Mucosa of descending colon (tissue), 3 donors: ENCODE measurements at regions not wholly inside any gene's neighbourhood (a gene's known extent, or its start where the extent isn't known, plus 50 kb on each side); places are given as distances from the start of the nearest gene placed in this dataset.

Experiments
- ATAC-seq: fragments of 200-7000 bp; cut with Tn5 transposase; one replicate; pipeline ENCODE4 v1.9.1; 2020; ENCODE audit warnings: mild to moderate bottlenecking, moderate library complexity
- DNase-seq, 3 donors: peaks; one replicate each; pipeline ENCODE4 v3.0.0-alpha.2; 2020
- H3K36me3 ChIP-seq: fragments of 200-600 bp; one replicate; pipeline ENCODE4 v1.8.0; 2021; ENCODE audit warnings: low read depth, mild to moderate bottlenecking
- H3K4me1 ChIP-seq: fragments of 200-600 bp; one replicate; pipeline ENCODE4 v1.8.0; 2021; ENCODE audit warnings: low read depth, mild to moderate bottlenecking
- H3K4me3 ChIP-seq: fragments of 200-600 bp; one replicate; pipeline ENCODE4 v1.8.0; 2021; ENCODE audit warnings: mild to moderate bottlenecking
- H3K9me3 ChIP-seq: fragments of 200-600 bp; one replicate; pipeline ENCODE4 v1.8.0; 2021; ENCODE audit warnings: mild to moderate bottlenecking
- CTCF ChIP-seq: fragments of 200-600 bp; IDR thresholded peaks from one replicate; pipeline ENCODE4 v1.8.0; 2022; ENCODE audit warnings: antibody characterized with exemption, mild to moderate bottlenecking
- intact Hi-C, 2 donors: fragments of 100-400 bp; cut with DNase I in 1 of 2; cut with micrococcal nuclease in 1 of 2; formaldehyde crosslinking; loops; one replicate each; pipeline versions ENCODE4 v1.11.0 to v1.11.1; 2022; cut with DNase I, micrococcal nuclease
- donor health status: DM: no; HTN: no; CAD: no; lungs with moderate emphysema.
- donor health status: DM: no; HTN: no; CAD: no.
- donor health status: DM: no; HTN: yes; CAD: no.

DNA sequence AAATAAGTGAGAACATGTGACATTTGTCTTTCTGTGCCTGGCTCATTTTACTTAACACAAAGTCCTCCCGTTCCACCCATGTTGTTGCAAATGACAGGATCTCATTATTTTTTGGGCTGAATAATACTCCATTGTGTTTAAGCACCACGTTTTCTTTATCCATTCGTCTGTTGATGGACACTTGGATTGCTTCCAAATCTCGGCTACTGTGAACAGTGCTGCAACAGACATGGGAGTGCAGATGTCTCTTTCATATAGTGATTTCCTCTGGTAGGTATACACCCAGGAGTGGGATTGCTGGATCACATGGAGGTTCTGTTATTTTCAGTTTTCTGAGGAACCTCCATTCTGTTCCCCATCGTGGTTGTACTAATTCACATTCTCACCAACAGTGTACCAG is 264.4 kb upstream of the GALNT17 start:
- no peak for ATAC-seq
- Histone ChIP-seq H3K4me3 (no peak overlapping the region), H3K4me1 (no peaks in the 10 kb centered on the region), H3K9me3 (no peaks in the 10 kb centered on the region), H3K36me3 (no peaks in the 10 kb centered on the region)
- intact Hi-C loops, result no loop called here
- DNase-seq, result no peak
- no peak for TF ChIP-seq CTCF

DNA sequence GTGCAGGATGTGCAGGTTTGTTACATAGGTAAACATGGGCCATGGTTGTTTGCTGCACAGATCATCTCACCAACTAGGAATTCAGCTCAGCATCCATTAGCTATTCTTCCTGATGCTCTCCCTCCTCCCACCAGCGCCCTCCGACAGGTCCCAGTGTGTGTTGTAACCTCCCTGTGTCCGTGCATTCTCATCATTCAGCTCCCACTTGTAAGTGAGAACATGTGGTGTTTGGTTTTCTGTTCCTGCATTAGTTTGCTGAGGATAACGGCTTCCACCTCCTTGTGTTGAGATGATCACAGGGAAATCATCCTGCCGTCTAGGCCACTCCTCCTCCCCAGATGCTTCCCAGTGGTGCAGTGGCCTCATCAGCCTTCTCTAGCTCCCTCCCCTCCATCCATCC is 261.6 kb upstream of the GALNT17 start:
- intact Hi-C loops, result no loop called here
- ATAC-seq (no peak), DNase-seq (no peak)
- Histone ChIP-seq H3K4me1 (no peaks in the 10 kb centered on the region), H3K9me3 (no peaks in the 10 kb centered on the region), H3K36me3 (no peaks in the 10 kb centered on the region), H3K4me3 (no peak overlapping the region)
- no peak for TF ChIP-seq CTCF

DNA sequence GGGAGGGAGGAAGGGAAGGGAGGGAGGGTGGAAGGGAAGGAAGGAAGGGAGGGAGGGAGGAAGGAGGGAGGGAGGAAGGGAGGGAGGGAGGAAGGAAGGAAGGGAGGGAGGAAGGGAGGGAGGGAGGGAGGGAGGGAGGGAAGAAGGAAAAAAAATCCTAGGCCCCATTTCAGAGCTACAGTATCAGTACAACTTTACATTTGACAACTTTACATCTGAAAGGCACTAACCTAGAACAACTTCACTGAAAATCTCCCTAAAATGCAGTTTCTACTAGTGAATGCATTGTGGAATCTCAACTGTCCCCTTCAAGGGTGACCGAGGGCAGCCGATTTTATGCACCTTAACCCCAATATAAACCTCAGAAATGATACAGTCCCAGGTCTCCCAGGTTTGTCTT is 259.8 kb upstream of the GALNT17 start:
- no peaks in the 10 kb centered on the region for H3K9me3 ChIP-seq
- no peaks in the 10 kb centered on the region for H3K4me1 ChIP-seq
- TF ChIP-seq CTCF, result no peak
- H3K4me3 ChIP-seq, result no peak overlapping the region
- DNase-seq (no peak), ATAC-seq (no peak)
- intact Hi-C loops, result no loop called here
- no peaks in the 10 kb centered on the region for H3K36me3 ChIP-seq

DNA sequence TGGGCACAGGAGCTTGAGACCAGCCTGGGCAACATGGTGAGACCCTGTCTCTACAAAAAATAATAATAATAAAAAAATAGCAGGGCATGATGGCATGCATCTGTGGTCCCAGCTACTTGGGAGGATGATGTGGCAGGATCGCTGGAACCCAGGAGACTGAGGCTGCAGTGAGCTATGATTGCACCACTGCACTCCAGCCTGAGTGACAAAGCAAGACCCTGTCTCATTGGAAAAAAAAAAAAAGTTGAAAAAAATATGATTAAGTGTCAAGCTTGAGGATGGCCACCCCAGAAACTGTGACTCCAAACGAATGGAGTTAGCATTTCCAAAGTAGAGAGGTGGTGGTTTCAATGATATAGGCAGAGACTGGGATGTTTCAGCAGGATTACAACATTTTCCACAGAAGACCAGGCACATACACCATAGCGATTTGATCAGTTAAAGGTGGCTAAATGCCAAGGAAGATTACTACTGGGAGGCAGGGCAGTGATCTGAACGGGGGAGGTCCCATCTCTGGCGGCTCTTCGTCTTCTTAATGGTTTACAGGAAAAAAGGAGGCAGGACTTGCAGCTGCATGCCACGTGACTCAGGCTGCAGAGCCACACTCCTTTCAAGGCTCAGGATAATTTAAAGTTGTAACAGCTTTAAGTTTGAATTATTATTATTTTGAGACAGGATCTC is 250.6 kb upstream of the GALNT17 start:
- intact Hi-C loops, result no loop called here
- no peak for ATAC-seq
- no peaks in the 10 kb centered on the region for H3K4me1 ChIP-seq
- no peak for DNase-seq
- no peak overlapping the region for H3K4me3 ChIP-seq
- H3K9me3 ChIP-seq, result no peaks in the 10 kb centered on the region
- no peak for TF ChIP-seq CTCF
- no peaks in the 10 kb centered on the region for H3K36me3 ChIP-seq

GRCh38 chr7:70883750-70884439 is 248.0 kb upstream of the GALNT17 start:
- intact Hi-C loops, result no loop called here
- H3K36me3 ChIP-seq, result no peaks in the 10 kb centered on the region
- H3K4me1 ChIP-seq, result no peaks in the 10 kb centered on the region
- TF ChIP-seq CTCF, result no peak
- DNase-seq (no peak), ATAC-seq (no peak)
- no peak overlapping the region for H3K4me3 ChIP-seq
- peaks cover 4% of the 10 kb centered on the region for H3K9me3 ChIP-seq
